GM12878 (cell line): ENCODE measurements at regions not wholly inside any gene's neighbourhood (a gene's known extent, or its start where the extent isn't known, plus 50 kb on each side); places are given as distances from the start of the nearest gene placed in this dataset.

ENCODE experiments used
- CTCF ChIP-seq, 3 experiments: IDR thresholded peaks in 2 of 3; conservative IDR thresholded peaks in 1 of 3; 2 replicates each; pipeline ENCODE4 v1.5.1; 2011; ENCODE audit warnings: low read depth in 3 of 3, low read length in 3 of 3, mild to moderate bottlenecking in 3 of 3, control low read depth in 2 of 3, moderate library complexity in 2 of 3, inconsistent platforms in 1 of 3, mixed read lengths in 1 of 3; ENCODE audit not compliant: control insufficient read depth in 2 of 3, insufficient read depth in 1 of 3; ENCODE audit errors: extremely low read depth in 1 of 3
- EP300 ChIP-seq, 2 experiments: fragments of 150-350 bp in 1 of 2; IDR thresholded peaks; 2 replicates each; pipeline ENCODE4 v1.6.1; 2011 to 2012; ENCODE audit warnings: low read depth in 2 of 2, low read length in 2 of 2, borderline replicate concordance in 1 of 2, improper control_type of control experiment in 1 of 2, inconsistent platforms in 1 of 2; ENCODE audit not compliant: control insufficient read depth in 1 of 2
- GABPA ChIP-seq: IDR thresholded peaks from 2 replicates; pipeline ENCODE4 v1.6.1; 2014; ENCODE audit warnings: antibody characterized with exemption, low read depth, mild to moderate bottlenecking, inconsistent platforms
- KDM1A ChIP-seq: fragments of 200-600 bp; sonication (generic); IDR thresholded peaks from 2 replicates; pipeline ENCODE4 v1.6.1; 2016; ENCODE audit warnings: borderline replicate concordance
- POLR2A ChIP-seq: IDR thresholded peaks from 2 replicates; pipeline ENCODE4 v1.6.1; 2011; ENCODE audit warnings: low read depth, mild to moderate bottlenecking, low read length
- USF1 ChIP-seq: IDR thresholded peaks from 2 replicates; pipeline ENCODE4 v1.6.1; 2011; ENCODE audit warnings: borderline replicate concordance, low read depth, mild to moderate bottlenecking, moderate library complexity, mixed read lengths, low read length; ENCODE audit not compliant: insufficient read depth; ENCODE audit errors: extremely low read length
- YY1 ChIP-seq: IDR thresholded peaks from 2 replicates; pipeline ENCODE4 v1.6.1; 2011; ENCODE audit warnings: low read depth, mild to moderate bottlenecking, low read length

- TF ChIP-seq KDM1A (no peak), CTCF (IDR thresholded peaks at IDR 0.05 in 2 of 3, conservative IDR thresholded peaks at IDR 0.05 in 1 of 3; ENCODE audit: control insufficient read depth in 2 of 3, extremely low read depth in 1 of 3, insufficient read depth in 1 of 3, low read depth in 3 of 3, low read length in 3 of 3) (no peak), USF1 (no peak), EP300 (IDR thresholded peaks at IDR 0.05; ENCODE audit: borderline replicate concordance in 1 of 2, control insufficient read depth in 1 of 2, low read depth in 2 of 2, low read length in 2 of 2) (no peak), YY1 (no peak), POLR2A (no peak), GABPA (no peak)
Measured at GRCh38 chr7:153190452-153190851, 430.9 kb downstream of the ACTR3B start.
